ENCODE measurements at regions not wholly inside any gene's neighbourhood (a gene's known extent, or its start where the extent isn't known, plus 50 kb on each side); places are given as distances from the start of the nearest gene placed in this dataset.

- no peaks in the 10 kb centered on the region for H4K20me1 ChIP-seq (replicated peaks; ENCODE audit: control insufficient read depth, extremely low read depth, insufficient read depth, low read length)
- intact Hi-C loops (cut with micrococcal nuclease), result no loop called here
- H3K36me3 ChIP-seq (ENCODE audit: control insufficient read depth in 2 of 2, extremely low read depth in 1 of 2, insufficient read depth in 2 of 2, low read length in 2 of 2), result no peaks in the 10 kb centered on the region
- no peaks in the 10 kb centered on the region for H3K27me3 ChIP-seq (ENCODE audit: control insufficient read depth in 2 of 2, insufficient read depth in 2 of 2, low read length in 2 of 2)
- H3K4me3 ChIP-seq (replicated peaks in 1 of 3; ENCODE audit: insufficient read depth in 1 of 3, low read depth in 1 of 3, low read length in 3 of 3), result no peak overlapping the region
- no peak overlapping the region for H2AFZ ChIP-seq (ENCODE audit: low read depth, low read length)
- dilution Hi-C loops (cut with MboI; ENCODE audit: extremely low pct_ligation_motif_present, low sequenced_read_pairs), result no loop called here
- no peak overlapping the region for H3K4me2 ChIP-seq (ENCODE audit: insufficient read depth, low read length)
- no peak for DNase-seq (ENCODE audit: low read depth, low spot score)
- no peaks in the 10 kb centered on the region for H3K79me2 ChIP-seq (ENCODE audit: control insufficient read depth, insufficient read depth, low read length)
- H3K9me3 ChIP-seq (replicated peaks; ENCODE audit: control insufficient read depth, insufficient read depth, low read length), result no peaks in the 10 kb centered on the region
- TF ChIP-seq POLR2A (IDR thresholded peaks at IDR 0.05; ENCODE audit: low read depth, low read length) (no peak), POLR2AphosphoS5 (IDR thresholded peaks at IDR 0.05; ENCODE audit: insufficient read depth, low read depth, low read length) (no peak), MYC (IDR thresholded peaks at IDR 0.05; ENCODE audit: low read depth, low read length) (no peak), CTCF (IDR thresholded peaks at IDR 0.05; ENCODE audit: extremely low read depth in 1 of 2, insufficient read depth in 1 of 2, low read depth in 1 of 2, low read length in 2 of 2) (no peak), EZH2 (IDR thresholded peaks at IDR 0.05; ENCODE audit: borderline replicate concordance, low read depth, low read length, severe bottlenecking) (no peak), FOS (IDR thresholded peaks at IDR 0.05; ENCODE audit: borderline replicate concordance, insufficient read depth, low read length) (no peak), JUN (IDR thresholded peaks at IDR 0.05; ENCODE audit: borderline replicate concordance, insufficient read depth, insufficient read length, low read depth) (no peak), GATA2 (IDR thresholded peaks at IDR 0.05; ENCODE audit: insufficient read depth, insufficient read length, low read depth, low read length) (no peak)
- TF ChIP-seq, protein P1, sequence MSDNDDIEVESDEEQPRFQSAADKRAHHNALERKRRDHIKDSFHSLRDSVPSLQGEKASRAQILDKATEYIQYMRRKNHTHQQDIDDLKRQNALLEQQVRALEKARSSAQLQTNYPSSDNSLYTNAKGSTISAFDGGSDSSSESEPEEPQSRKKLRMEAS (IDR thresholded peaks at IDR 0.05; ENCODE audit: insufficient read depth, insufficient read length), result no peak
- H3K4me1 ChIP-seq (ENCODE audit: control insufficient read depth, extremely low read depth, insufficient read depth, low read length), result no peaks in the 10 kb centered on the region
- BruUV-seq (replicated peaks), result no TSS peak
- no peak for FAIRE-seq
- no peaks in the 10 kb centered on the region for H3K9me1 ChIP-seq (replicated peaks; ENCODE audit: control insufficient read depth, extremely low read depth, insufficient read depth, low read length)
- H3K27ac ChIP-seq (ENCODE audit: insufficient read depth, low read depth, low read length), result no peak overlapping the region
- ChIA-PET CTCF (no interaction called here), POLR2A (no interaction called here)
- no peak overlapping the region for H3K9ac ChIP-seq (replicated peaks; ENCODE audit: extremely low read depth, insufficient read depth, low read length)
These were observed 1189.6 kb upstream of the CELF2 start for GRCh38 chr10:9828110-9828509.

Data from endothelial cell of umbilical vein (primary cell).